Neural cell (in vitro differentiated cells): ENCODE measurements at regions not wholly inside any gene's neighbourhood (a gene's known extent, or its start where the extent isn't known, plus 50 kb on each side); places are given as distances from the start of the nearest gene placed in this dataset.

Experiments
- CTCF ChIP-seq: fragments of 450-650 bp; IDR thresholded peaks from 2 replicates; pipeline ENCODE4 v1.5.1; 2014; ENCODE audit warnings: antibody characterized with exemption, mild to moderate bottlenecking, moderate library complexity; ENCODE audit not compliant: poor library complexity, severe bottlenecking
- EP300 ChIP-seq: fragments of 450-650 bp; conservative IDR thresholded peaks from 2 replicates; pipeline ENCODE4 v1.6.1; 2014; ENCODE audit warnings: antibody characterized with exemption, mild to moderate bottlenecking, moderate library complexity; ENCODE audit not compliant: poor library complexity, severe bottlenecking
- REST ChIP-seq: IDR thresholded peaks from 2 replicates; pipeline ENCODE4 v1.6.1; 2012; ENCODE audit warnings: borderline replicate concordance

- TF ChIP-seq CTCF (no peak), REST (no peak), EP300 (no peak)
Measured at GRCh38 chr9:104264431-104264830, 170.3 kb downstream of the SMC2 start.
